Astrocyte (in vitro differentiated cells and primary cell): ENCODE measurements at regions not wholly inside any gene's neighbourhood (a gene's known extent, or its start where the extent isn't known, plus 50 kb on each side); places are given as distances from the start of the nearest gene placed in this dataset.

Experiments
- EZH2 ChIP-seq: IDR thresholded peaks from 2 replicates; pipeline ENCODE4 v1.6.1; 2012; ENCODE audit warnings: mild to moderate bottlenecking, low read length, inconsistent platforms; ENCODE audit not compliant: insufficient read depth
- TF ChIP-seq, protein P1 (sequence below): IDR thresholded peaks from 2 replicates; pipeline ENCODE4 v1.5.1; 2011; ENCODE audit warnings: low read depth, mild to moderate bottlenecking, inconsistent platforms, low read length, moderate library complexity; ENCODE audit not compliant: insufficient read depth

DNA sequence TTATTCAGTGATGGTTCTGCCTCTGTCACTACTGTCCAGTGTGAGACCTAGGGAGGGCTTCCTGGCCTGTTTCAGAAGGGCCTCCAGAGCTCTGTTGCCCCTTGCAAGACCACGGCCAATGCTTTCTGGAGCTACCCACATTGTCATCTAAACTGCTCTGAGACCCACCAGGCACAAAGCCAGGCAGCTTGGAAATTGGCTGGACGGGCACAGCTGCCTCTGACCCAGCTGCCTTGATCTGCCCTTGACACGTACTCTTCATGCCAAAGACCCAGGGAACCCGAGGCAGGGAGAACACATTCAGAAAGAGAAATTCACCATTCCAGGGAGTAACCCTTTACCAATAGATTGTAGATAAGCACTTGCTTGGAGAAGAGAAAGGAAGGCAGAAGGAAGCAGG, 183.7 kb upstream of the SIX2 start:
- TF ChIP-seq, protein P1, sequence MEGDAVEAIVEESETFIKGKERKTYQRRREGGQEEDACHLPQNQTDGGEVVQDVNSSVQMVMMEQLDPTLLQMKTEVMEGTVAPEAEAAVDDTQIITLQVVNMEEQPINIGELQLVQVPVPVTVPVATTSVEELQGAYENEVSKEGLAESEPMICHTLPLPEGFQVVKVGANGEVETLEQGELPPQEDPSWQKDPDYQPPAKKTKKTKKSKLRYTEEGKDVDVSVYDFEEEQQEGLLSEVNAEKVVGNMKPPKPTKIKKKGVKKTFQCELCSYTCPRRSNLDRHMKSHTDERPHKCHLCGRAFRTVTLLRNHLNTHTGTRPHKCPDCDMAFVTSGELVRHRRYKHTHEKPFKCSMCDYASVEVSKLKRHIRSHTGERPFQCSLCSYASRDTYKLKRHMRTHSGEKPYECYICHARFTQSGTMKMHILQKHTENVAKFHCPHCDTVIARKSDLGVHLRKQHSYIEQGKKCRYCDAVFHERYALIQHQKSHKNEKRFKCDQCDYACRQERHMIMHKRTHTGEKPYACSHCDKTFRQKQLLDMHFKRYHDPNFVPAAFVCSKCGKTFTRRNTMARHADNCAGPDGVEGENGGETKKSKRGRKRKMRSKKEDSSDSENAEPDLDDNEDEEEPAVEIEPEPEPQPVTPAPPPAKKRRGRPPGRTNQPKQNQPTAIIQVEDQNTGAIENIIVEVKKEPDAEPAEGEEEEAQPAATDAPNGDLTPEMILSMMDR, result no peak
- no peak for TF ChIP-seq EZH2
